Stromal cell of bone marrow (primary cell): ENCODE measurements at regions not wholly inside any gene's neighbourhood (a gene's known extent, or its start where the extent isn't known, plus 50 kb on each side); places are given as distances from the start of the nearest gene placed in this dataset.
"Not testable (repeated sequence)": the region's sequence is repeated elsewhere in the genome, so short reads cannot be mapped to it uniquely, and the experiment has no call there.

Experiments
- DNase-seq: peaks from one replicate; pipeline ENCODE4 v3.0.0-alpha.2; 2012; ENCODE audit warnings: low read depth

- no peak for DNase-seq
Observed at GRCh38 chr7:19533266-19533665, 175.6 kb downstream of the POLR1F start.

DNA sequence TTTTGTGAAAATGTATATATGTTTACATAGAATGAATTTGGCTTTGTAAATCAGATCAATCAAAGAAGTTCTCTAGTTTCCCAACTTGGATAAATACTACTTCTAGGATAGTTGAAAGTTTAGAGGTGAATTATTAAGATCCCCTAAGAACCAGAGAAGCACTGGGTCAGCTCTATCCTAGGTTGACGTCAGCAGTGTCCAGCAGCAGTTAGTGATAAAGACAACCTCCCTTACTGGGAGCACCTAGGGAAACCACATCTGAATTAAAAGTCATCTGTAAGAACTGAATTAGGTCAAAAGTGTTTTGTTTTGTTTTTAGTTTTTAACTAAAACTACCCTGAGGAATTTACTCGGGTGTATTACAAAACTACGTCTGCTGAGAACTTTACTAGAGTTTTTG is 178.0 kb downstream of the POLR1F start:
- DNase-seq = no peak

DNA sequence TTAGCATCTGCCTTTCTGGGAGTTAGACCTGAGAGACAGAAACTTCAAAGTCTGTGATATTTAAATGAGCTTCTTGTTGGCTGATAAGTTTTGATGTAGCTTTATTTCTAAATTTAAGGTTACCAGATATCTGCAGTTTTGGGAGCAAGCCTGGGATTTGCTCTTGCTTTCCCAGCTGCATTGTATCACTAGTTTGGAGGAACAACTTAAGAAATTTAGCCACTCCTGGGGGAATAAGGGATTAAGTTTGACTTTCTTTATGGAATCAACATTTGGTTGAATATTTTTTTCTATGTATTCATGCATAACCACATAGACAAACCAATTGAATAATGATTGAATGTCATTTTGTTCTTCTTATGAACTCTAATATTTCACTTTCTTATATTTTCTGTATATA is 178.6 kb downstream of the POLR1F start:
- DNase-seq = no peak

- no peak for DNase-seq
Observed at GRCh38 chr7:19526639-19527038, 182.2 kb downstream of the POLR1F start.

DNA sequence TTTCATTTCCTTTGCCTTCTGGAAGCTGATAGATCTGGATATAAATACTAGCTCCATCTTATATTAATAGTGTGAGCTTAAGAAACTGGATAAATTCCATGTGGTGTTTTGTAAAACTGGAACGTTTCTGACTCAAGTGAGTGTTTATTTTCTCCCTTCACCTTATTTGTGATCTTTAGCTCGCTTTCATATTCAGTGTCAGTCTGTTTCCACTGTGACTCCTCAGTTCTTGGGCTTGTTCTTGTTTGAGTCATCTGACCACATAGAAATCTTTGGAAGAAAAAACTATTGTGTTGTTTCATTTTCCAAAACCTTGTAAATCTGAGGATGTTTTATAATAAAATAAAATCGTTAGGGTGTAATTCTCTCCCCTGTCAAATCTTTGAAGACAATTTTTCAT is 186.4 kb downstream of the POLR1F start:
- DNase-seq = peak; percentile 75

DNA sequence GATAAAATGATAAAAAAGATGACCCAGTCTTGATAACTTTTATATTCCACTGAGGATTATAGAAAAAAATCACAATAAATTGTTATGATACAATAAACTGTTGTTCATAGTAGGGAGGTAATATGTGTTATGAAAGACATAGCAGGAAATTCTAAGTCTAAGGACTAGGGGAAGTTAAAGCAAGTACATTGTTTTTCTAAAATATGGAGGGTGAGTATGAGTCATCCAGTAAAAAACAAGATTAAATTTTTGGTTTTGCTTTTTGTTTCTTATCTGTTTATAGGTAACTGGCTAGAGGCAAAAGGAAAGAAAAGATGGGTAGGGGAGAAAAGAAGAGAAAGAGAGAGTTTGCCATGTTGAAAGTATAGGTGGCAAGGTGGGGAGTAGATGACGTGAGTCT is 188.4 kb downstream of the POLR1F start:
- no peak for DNase-seq

DNA sequence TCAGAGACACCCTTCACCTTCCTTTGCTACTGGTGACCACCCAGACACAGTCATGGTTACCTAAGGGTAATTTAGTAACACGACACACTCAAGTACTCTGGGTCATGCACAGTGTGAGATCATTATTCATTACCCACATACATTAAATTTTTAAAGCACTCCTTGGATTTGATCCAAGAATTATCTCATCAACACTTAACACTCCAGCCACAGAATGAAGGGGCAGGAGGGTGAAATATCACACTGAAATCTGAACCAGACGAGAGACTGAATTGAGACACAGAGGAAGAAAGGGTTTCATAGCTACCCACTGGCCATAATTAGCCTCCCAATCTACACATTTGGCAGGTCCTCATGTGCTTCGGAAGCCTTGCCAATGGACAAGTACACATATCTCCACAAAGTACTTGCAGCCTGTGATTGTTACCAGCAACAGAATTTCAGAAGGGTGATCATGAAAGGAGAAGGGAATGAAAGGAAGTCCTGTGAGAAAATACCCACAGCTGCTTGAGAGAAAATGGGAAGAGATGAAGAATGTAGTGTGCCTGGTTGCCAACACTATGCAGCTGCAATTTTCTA is 189.3 kb downstream of the POLR1F start:
- DNase-seq = no peak

- DNase-seq = not testable (repeated sequence)
Observed at GRCh38 chr7:19517546-19517945, 191.3 kb downstream of the POLR1F start.

- no peak for DNase-seq
Observed at GRCh38 chr7:19508821-19509220, 200.0 kb downstream of the POLR1F start.

- no peak for DNase-seq
Observed at GRCh38 chr7:19508124-19508523, 200.7 kb downstream of the POLR1F start.

- peak; percentile 21 for DNase-seq
Observed at GRCh38 chr7:19491821-19492452, 216.9 kb downstream of the POLR1F start.

- DNase-seq = no peak
Observed at GRCh38 chr7:19491371-19491770, 217.5 kb downstream of the POLR1F start.

GRCh38 chr7:19489162-19489820 is 219.5 kb downstream of the POLR1F start:
- DNase-seq = no peak

DNA sequence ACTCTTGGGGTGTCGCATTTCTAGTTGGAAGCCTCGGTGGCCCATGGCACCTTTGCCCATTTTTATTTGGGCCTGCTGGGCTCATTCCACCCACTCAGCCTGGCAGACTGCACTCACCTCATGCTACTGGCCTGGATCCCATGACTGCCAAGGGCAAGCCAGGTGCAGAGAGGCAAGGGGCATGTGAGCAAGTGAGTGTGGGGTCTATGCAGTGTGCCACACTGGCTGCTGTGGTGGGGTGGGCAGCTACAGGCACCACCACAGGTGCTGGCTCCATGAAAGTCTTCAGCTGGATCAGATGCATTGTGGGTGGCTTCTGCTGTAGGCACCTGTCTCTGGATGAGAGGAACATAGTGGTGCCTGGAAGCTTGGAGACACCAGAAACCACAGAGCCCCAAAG is 220.8 kb downstream of the POLR1F start:
- DNase-seq = no peak

- DNase-seq = no peak
Observed at GRCh38 chr7:19482628-19483027, 226.2 kb downstream of the POLR1F start.

- no peak for DNase-seq
Observed at GRCh38 chr7:19480383-19480782, 228.5 kb downstream of the POLR1F start.

GRCh38 chr7:19470031-19470430 is 238.8 kb downstream of the POLR1F start:
- no peak for DNase-seq

DNA sequence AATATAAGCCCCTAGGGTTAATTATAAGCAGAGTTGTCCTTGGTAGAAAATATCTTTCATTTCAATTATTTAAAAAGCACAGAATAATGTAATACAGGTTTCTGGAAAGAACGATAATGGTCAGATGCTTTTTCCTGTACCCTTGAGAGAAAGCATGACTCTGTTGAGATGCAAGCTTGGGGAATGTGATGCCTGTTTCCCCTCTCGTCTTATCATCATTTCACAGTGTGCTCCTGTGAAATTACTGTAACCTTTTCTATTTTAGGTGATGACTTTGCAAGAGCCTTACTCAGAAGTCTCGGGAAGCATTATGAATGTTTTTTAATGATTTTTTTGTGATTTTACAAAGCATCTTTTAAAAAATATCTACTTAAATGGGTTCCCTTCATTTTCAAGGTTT is 243.0 kb downstream of the POLR1F start:
- no peak for DNase-seq

DNA sequence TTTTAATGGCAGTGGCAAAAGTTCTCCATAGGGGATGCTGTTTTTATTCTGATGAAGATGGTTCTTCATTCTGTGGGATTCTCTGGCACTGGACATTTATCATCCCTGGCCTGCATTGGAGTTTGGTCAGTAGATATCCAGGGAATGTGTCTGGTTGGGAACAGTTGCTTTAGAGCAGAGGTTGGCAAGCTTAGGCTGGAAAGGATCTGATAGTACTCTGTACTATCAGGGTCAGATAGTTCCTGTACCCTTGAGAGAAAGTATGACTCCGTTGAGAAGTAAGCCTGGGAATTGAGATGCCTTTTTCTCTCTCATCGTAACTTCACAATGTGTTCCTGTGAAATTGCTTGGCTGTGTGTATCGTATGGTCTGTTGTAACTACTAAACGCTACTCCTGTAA is 244.1 kb downstream of the POLR1F start:
- DNase-seq = no peak

- no peak for DNase-seq
Observed at GRCh38 chr7:19464241-19464640, 244.6 kb downstream of the POLR1F start.

- DNase-seq = no peak
Observed at GRCh38 chr7:19463581-19463980, 245.3 kb downstream of the POLR1F start.

- no peak for DNase-seq
Observed at GRCh38 chr7:19455623-19456022, 253.2 kb downstream of the POLR1F start.

- DNase-seq = no peak
Observed at GRCh38 chr7:19448091-19448490, 260.7 kb downstream of the POLR1F start.
